K562 (cell line): ENCODE measurements at regions not wholly inside any gene's neighbourhood (a gene's known extent, or its start where the extent isn't known, plus 50 kb on each side); places are given as distances from the start of the nearest gene placed in this dataset.

Experiments
- ATAC-seq: fragments of 200-7000 bp; cut with Tn5 transposase; 3 replicates; pipeline ENCODE4 v1.9.1; 2020; ENCODE audit warnings: moderate library complexity
- BruUV-seq: library from RNA; stranded (reverse); fragments of 400-500 nt; replicated peaks from 2 replicates; lab custom pipeline; 2021; lab: Mats Ljungman, UMichigan
- CTCF ChIA-PET: fragments of 300-600 bp; formaldehyde crosslinking; extraction: SDS; loops from one replicate; lab custom pipeline; 2021; ENCODE audit warnings: low intra/inter-chr PET ratio; lab: Yijun Ruan, JAX
- POLR2A ChIA-PET: fragments of 300-600, 350-650 bp; sonication (Branson Sonifier 250); formaldehyde crosslinking; extraction: SDS; loops from one replicate; lab custom pipeline; 2021; ENCODE audit warnings: antibody characterized with exemption, inconsistent platforms; lab: Yijun Ruan, JAX
- DNase-seq, 4 experiments: peaks; one replicate each; pipeline versions ENCODE4 v3.0.0 to v3.0.0-alpha.2; 2011 to 2018; ENCODE audit warnings: low spot score in 3 of 4, mixed read lengths in 3 of 4; ENCODE audit errors: extremely low read depth in 1 of 4
- FAIRE-seq: peaks from 2 replicates; lab custom pipeline; 2011; peaks lifted over from hg19 to GRCh38; lab: Jason Lieb, UNC
- H2AFZ ChIP-seq: 2 replicates; pipeline ENCODE4 v1.6.0; 2011; ENCODE audit warnings: low read depth, low read length, control low read depth, inconsistent platforms
- H3K27ac ChIP-seq: fragments of 200-600 bp; 3 replicates; pipeline ENCODE4 v1.8.0; 2011; ENCODE audit warnings: low read depth, mild to moderate bottlenecking, control low read depth, inconsistent platforms, low read length, moderate library complexity, mixed read lengths; ENCODE audit errors: extremely low read depth
- H3K27me3 ChIP-seq, 2 experiments: fragments of 300-600 bp in 1 of 2; 2 replicates in 1 of 2; 3 replicates in 1 of 2; pipeline versions ENCODE4 v1.6.0 to v1.8.0; 2011; ENCODE audit warnings: inconsistent platforms in 2 of 2, low read length in 2 of 2, mild to moderate bottlenecking in 1 of 2, mixed read lengths in 1 of 2, moderate library complexity in 1 of 2; ENCODE audit not compliant: control insufficient read depth in 2 of 2, insufficient read depth in 2 of 2
- H3K36me3 ChIP-seq: fragments of 300-600 bp; 3 replicates; pipeline ENCODE4 v1.8.0; 2011; ENCODE audit warnings: mild to moderate bottlenecking, low read length, inconsistent platforms; ENCODE audit not compliant: control insufficient read depth, insufficient read depth
- H3K4me1 ChIP-seq, 2 experiments: fragments of 200-600 bp in 1 of 2; replicated peaks in 1 of 2; 2 replicates in 1 of 2; 3 replicates in 1 of 2; pipeline versions ENCODE4 v1.5.1 to v1.8.0; 2011; ENCODE audit warnings: inconsistent platforms in 2 of 2, low read length in 2 of 2, mild to moderate bottlenecking in 1 of 2, mixed read lengths in 1 of 2, moderate library complexity in 1 of 2; ENCODE audit not compliant: control insufficient read depth in 2 of 2, insufficient read depth in 2 of 2
- H3K4me2 ChIP-seq: 2 replicates; pipeline ENCODE4 v1.6.1; 2011; ENCODE audit warnings: low read length, control low read depth, inconsistent platforms, mixed read lengths; ENCODE audit not compliant: insufficient read depth
- H3K4me3 ChIP-seq: fragments of 200-600 bp; sonication (generic), shearing (Covaris generic); 2 replicates; pipeline ENCODE4 v1.5.1; 2016; ENCODE audit warnings: control low read depth, inconsistent platforms
- H3K79me2 ChIP-seq: fragments of 200-600 bp; 3 replicates; pipeline ENCODE4 v1.8.0; 2011; ENCODE audit warnings: low read length, inconsistent platforms; ENCODE audit not compliant: control insufficient read depth, insufficient read depth
- H3K9ac ChIP-seq, 2 experiments: 2 replicates each; pipeline versions ENCODE4 v1.6.0 to v1.6.1; 2011; ENCODE audit warnings: low read depth in 2 of 2, low read length in 2 of 2, control low read depth in 1 of 2, inconsistent platforms in 1 of 2, mild to moderate bottlenecking in 1 of 2, mixed read lengths in 1 of 2; ENCODE audit not compliant: insufficient read depth in 1 of 2
- H3K9me1 ChIP-seq: one replicate; pipeline ENCODE4 v1.6.0; 2011; ENCODE audit warnings: inconsistent platforms, mild to moderate bottlenecking, low read length, moderate library complexity; ENCODE audit not compliant: control insufficient read depth, insufficient read depth
- H3K9me3 ChIP-seq: replicated peaks from 2 replicates; pipeline ENCODE4 v1.5.1; 2011; ENCODE audit warnings: low read depth, low read length, inconsistent platforms; ENCODE audit not compliant: control insufficient read depth, insufficient read depth
- H4K20me1 ChIP-seq: replicated peaks from 2 replicates; pipeline ENCODE4 v1.6.1; 2011; ENCODE audit warnings: low read length, inconsistent platforms, mixed read lengths; ENCODE audit not compliant: control insufficient read depth, insufficient read depth
- CBFA2T2 ChIP-seq: fragments of 450-650 bp; conservative IDR thresholded peaks from 2 replicates; pipeline ENCODE4 v1.6.1; 2017; ENCODE audit warnings: mild to moderate bottlenecking
- MAFF ChIP-seq: IDR thresholded peaks from 2 replicates; pipeline ENCODE4 v1.6.1; 2012; ENCODE audit warnings: low read length, improper control_type of control experiment
- TAF7 ChIP-seq: fragments of 450-650 bp; IDR thresholded peaks from 2 replicates; pipeline ENCODE4 v1.6.1; 2016; ENCODE audit warnings: missing genetic modification characterization, missing compliant biosample characterization
- ZNF146 ChIP-seq: IDR thresholded peaks from one replicate; pipeline ENCODE4 v1.6.1; 2018; ENCODE audit warnings: missing compliant biosample characterization; ENCODE audit not compliant: unreplicated experiment
- ZNF316 ChIP-seq: fragments of 450-650 bp; IDR thresholded peaks from 2 replicates; pipeline ENCODE4 v1.6.1; 2016
- WGBS: fragments of 100-300 bp; shearing (Covaris generic); methylation state at CpG from one replicate; pipeline ENCODE4 v1.1.6; 2016; ENCODE audit warnings: low coverage, mixed read lengths; ENCODE audit not compliant: insufficient coverage; ENCODE audit errors: missing lambda C conversion rate; 5-methylcytosine and 5-hydroxymethylcytosine counted together
- in situ Hi-C: fragments of 300-500 bp; cut with MboI; formaldehyde crosslinking; loops from 4 replicates; pipeline ENCODE4 v1.15.0; 2018; ENCODE audit warnings: inconsistent platforms, mixed read lengths
- intact Hi-C: fragments of 100-400 bp; cut with micrococcal nuclease; formaldehyde crosslinking; loops from 2 replicates; pipeline ENCODE4 v1.14.2; 2022

- WGBS = 0% methylated on average over 6 of the region's 6 CpGs
- Histone ChIP-seq H3K4me1 (no peaks in the 10 kb centered on the region), H4K20me1 (no peaks in the 10 kb centered on the region), H3K79me2 (no peaks in the 10 kb centered on the region), H3K9me1 (no peaks in the 10 kb centered on the region), H2AFZ (no peak overlapping the region)
- FAIRE-seq (no peak), DNase-seq (no peak)
- POLR2A ChIA-PET = no interaction called here
- intact Hi-C loops = no loop called here
- no peak for TF ChIP-seq ZNF146 (CRISPR knock-in tag)
- TF ChIP-seq MAFF = peak; percentile 16; the same call in 1 of the 2 replicates
- peak; percentile 68 for TF ChIP-seq ZNF316
- no peak for TF ChIP-seq CBFA2T2
- TF ChIP-seq, all 486 proteins: peak for 2
- H3K36me3 ChIP-seq = no peaks in the 10 kb centered on the region
- no peak for ATAC-seq
- H3K9ac ChIP-seq = no peak overlapping the region
- no peak overlapping the region for H3K4me3 ChIP-seq
- H3K4me2 ChIP-seq = no peak overlapping the region
- no peaks in the 10 kb centered on the region for H3K9me3 ChIP-seq
- in situ Hi-C loops = loop anchor here (25.0 kb wide), 1 partner anchor 792 kb away; no protein-coding TSS in a partner anchor
- no TSS peak for BruUV-seq
- no peak overlapping the region for H3K27ac ChIP-seq
- H3K27me3 ChIP-seq = no peaks in the 10 kb centered on the region
- CTCF ChIA-PET = no interaction called here
Measured at GRCh38 chr4:146119845-146120404, 55.6 kb upstream of the LSM6 start.

GRCh38 chr4:146114066-146114465 lies 61.5 kb upstream of the LSM6 start:
- DNase-seq = no peak
- Histone ChIP-seq H3K9ac (no peak overlapping the region), H2AFZ (no peak overlapping the region), H3K27me3 (peaks cover 3 to 19% of the 10 kb centered on the region in 2 experiments; a peak in 4 of 5 replicates), H4K20me1 (no peaks in the 10 kb centered on the region), H3K4me3 (no peak overlapping the region), H3K4me2 (no peak overlapping the region), H3K79me2 (no peaks in the 10 kb centered on the region), H3K4me1 (no peaks in the 10 kb centered on the region), H3K36me3 (no peaks in the 10 kb centered on the region), H3K27ac (no peak overlapping the region), H3K9me1 (no peaks in the 10 kb centered on the region), H3K9me3 (no peaks in the 10 kb centered on the region)
- BruUV-seq = no TSS peak
- no peak for FAIRE-seq
- POLR2A ChIA-PET = interaction anchor here (0.6 kb wide), 1 partner anchor 34 kb away, joined by 3 read pairs; no protein-coding TSS in a partner anchor
- intact Hi-C loops = no loop called here
- WGBS = 2% methylated on average over 8 of the region's 8 CpGs
- CTCF ChIA-PET = no interaction called here
- in situ Hi-C loops = loop anchor here (25.0 kb wide), 1 partner anchor 798 kb away; no protein-coding TSS in a partner anchor
- no peak for TF ChIP-seq TAF7
- ATAC-seq = no peak
